PC-3 (cell line): ENCODE measurements at regions not wholly inside any gene's neighbourhood (a gene's known extent, or its start where the extent isn't known, plus 50 kb on each side); places are given as distances from the start of the nearest gene placed in this dataset.

Experiments
- ATAC-seq: fragments of 200-7000 bp; cut with Tn5 transposase; 2 replicates; pipeline ENCODE4 v1.9.1; 2020; ENCODE audit warnings: mild to moderate bottlenecking, moderate library complexity
- BruUV-seq: library from RNA; stranded (reverse); fragments of 400-500 nt; replicated peaks from 2 replicates; lab custom pipeline; 2021; lab: Mats Ljungman, UMichigan
- CTCF ChIA-PET: fragments of 300-600 bp; sonication (Branson Sonifier 250); formaldehyde crosslinking; loops from one replicate; lab custom pipeline; 2022; ENCODE audit warnings: antibody characterized with exemption; lab: Charles Lee
- POLR2A ChIA-PET: fragments of 300-600 bp; sonication (Branson Sonifier 250); formaldehyde crosslinking; loops from one replicate; lab custom pipeline; 2022; ENCODE audit warnings: antibody characterized with exemption; ENCODE audit not compliant: unreplicated experiment; lab: Charles Lee
- DNase-seq: peaks from one replicate; pipeline ENCODE4 v3.0.0-alpha.2; 2015
- H2AFZ ChIP-seq: fragments of 300-600 bp; sonication (generic); 2 replicates; pipeline ENCODE4 v1.6.0; 2016; ENCODE audit warnings: antibody characterized with exemption, low read length
- H3F3A ChIP-seq: fragments of 300-600 bp; sonication (generic); one replicate; pipeline ENCODE4 v1.6.0; 2017; ENCODE audit warnings: antibody characterized with exemption, low read length, control low read depth, mild to moderate bottlenecking; ENCODE audit not compliant: unreplicated experiment
- H3K27ac ChIP-seq: fragments of 300-600 bp; sonication (generic); 2 replicates; pipeline ENCODE4 v1.5.1; 2016; ENCODE audit warnings: mild to moderate bottlenecking, low read length
- H3K27me3 ChIP-seq: fragments of 300-600 bp; sonication (generic); 2 replicates; pipeline ENCODE4 v1.6.1; 2016; ENCODE audit warnings: low read length, mixed read lengths
- H3K36me3 ChIP-seq: fragments of 300-600 bp; sonication (generic); 2 replicates; pipeline ENCODE4 v1.6.1; 2016; ENCODE audit warnings: low read depth, mixed run types, low read length, mixed read lengths
- H3K4me1 ChIP-seq: fragments of 300-600 bp; sonication (generic); 2 replicates; pipeline ENCODE4 v1.5.1; 2016; ENCODE audit warnings: low read length; ENCODE audit not compliant: insufficient read depth
- H3K4me2 ChIP-seq: fragments of 300-600 bp; sonication (generic); 2 replicates; pipeline ENCODE4 v1.6.0; 2016; ENCODE audit warnings: low read length
- H3K4me3 ChIP-seq: fragments of 300-600 bp; sonication (generic); 2 replicates; pipeline ENCODE4 v1.5.1; 2016; ENCODE audit warnings: mild to moderate bottlenecking, low read length, mixed read lengths
- H3K79me2 ChIP-seq: fragments of 300-600 bp; sonication (generic); 2 replicates; pipeline ENCODE4 v1.6.1; 2017; ENCODE audit warnings: low read length, mixed read lengths
- H3K9ac ChIP-seq: fragments of 300-600 bp; sonication (generic); 2 replicates; pipeline ENCODE4 v1.6.0; 2016; ENCODE audit warnings: mild to moderate bottlenecking, low read length
- H3K9me2 ChIP-seq: fragments of 300-600 bp; sonication (generic); replicated peaks from 2 replicates; pipeline ENCODE4 v1.6.1; 2016; ENCODE audit warnings: mixed run types, low read length, mixed read lengths
- H3K9me3 ChIP-seq: fragments of 300-600 bp; sonication (generic); 2 replicates; pipeline ENCODE4 v1.6.1; 2016; ENCODE audit warnings: low read length, mixed read lengths
- H4K20me1 ChIP-seq: fragments of 300-600 bp; sonication (generic); 2 replicates; pipeline ENCODE4 v1.6.1; 2016; ENCODE audit warnings: low read length, mixed read lengths
- CTCF ChIP-seq: fragments of 300-600 bp; sonication (generic); conservative IDR thresholded peaks from 2 replicates; pipeline ENCODE4 v1.5.1; 2017; ENCODE audit warnings: antibody characterized with exemption, low read depth, mild to moderate bottlenecking, low read length
- EZH2 ChIP-seq: fragments of 300-600 bp; sonication (generic); IDR thresholded peaks from one replicate; pipeline ENCODE4 v1.6.1; 2017; ENCODE audit warnings: antibody characterized with exemption, mild to moderate bottlenecking, low read length; ENCODE audit not compliant: unreplicated experiment
- EZH2phosphoT487 ChIP-seq: fragments of 300-600 bp; sonication (generic); IDR thresholded peaks from 2 replicates; pipeline ENCODE4 v1.6.1; 2018; ENCODE audit warnings: mild to moderate bottlenecking, antibody characterized with exemption, low read length, borderline replicate concordance
- intact Hi-C: fragments of 100-400 bp; cut with micrococcal nuclease; formaldehyde crosslinking; loops from 2 replicates; pipeline ENCODE4 v1.9.0; 2023

GRCh38 chr15:38898236-38898635 is 333.6 kb upstream of the RASGRP1 start:
- Histone ChIP-seq H3K9me3 (no peaks in the 10 kb centered on the region), H3K4me1 (peaks cover 27% of the 10 kb centered on the region), H3K36me3 (no peaks in the 10 kb centered on the region), H3K79me2 (no peaks in the 10 kb centered on the region), H2AFZ (no peak overlapping the region), H3K9me2 (no peaks in the 10 kb centered on the region), H3K9ac (no peak overlapping the region), H3F3A (peaks cover 3% of the 10 kb centered on the region), H3K4me2 (no peak overlapping the region), H3K27ac (no peak overlapping the region), H3K4me3 (no peak overlapping the region), H4K20me1 (no peaks in the 10 kb centered on the region), H3K27me3 (no peaks in the 10 kb centered on the region)
- ATAC-seq (no peak), DNase-seq (no peak)
- intact Hi-C loops = no loop called here
- POLR2A ChIA-PET = no interaction called here
- CTCF ChIA-PET = no interaction called here
- no TSS peak for BruUV-seq
- no peak for TF ChIP-seq EZH2
- TF ChIP-seq CTCF = no peak
- no peak for TF ChIP-seq EZH2phosphoT487

GRCh38 chr15:38899300-38899699 is 334.7 kb upstream of the RASGRP1 start:
- H3K4me2 ChIP-seq = no peak overlapping the region
- peak; percentile 32 for DNase-seq
- intact Hi-C loops = no loop called here
- H3K27me3 ChIP-seq = no peaks in the 10 kb centered on the region
- no TSS peak for BruUV-seq
- no peak overlapping the region for H3K4me3 ChIP-seq
- H4K20me1 ChIP-seq = no peaks in the 10 kb centered on the region
- TF ChIP-seq EZH2 (no peak), EZH2phosphoT487 (no peak), CTCF (no peak)
- peaks cover 19% of the 10 kb centered on the region for H3K4me1 ChIP-seq
- H3K36me3 ChIP-seq = no peaks in the 10 kb centered on the region
- no peak overlapping the region for H3K27ac ChIP-seq
- POLR2A ChIA-PET = no interaction called here
- H3K9me3 ChIP-seq = no peaks in the 10 kb centered on the region
- CTCF ChIA-PET = no interaction called here
- ATAC-seq = no peak
- no peak overlapping the region for H2AFZ ChIP-seq
- no peaks in the 10 kb centered on the region for H3K9me2 ChIP-seq
- H3F3A ChIP-seq = no peaks in the 10 kb centered on the region
- H3K79me2 ChIP-seq = no peaks in the 10 kb centered on the region
- no peak overlapping the region for H3K9ac ChIP-seq

- CTCF ChIA-PET = no interaction called here
- H2AFZ ChIP-seq = no peak overlapping the region
- no peak overlapping the region for H3K27ac ChIP-seq
Observed at GRCh38 chr15:38904298-38904697, 339.7 kb upstream of the RASGRP1 start.

More at GRCh38 chr15:38904298-38904697, 339.7 kb upstream of the RASGRP1 start:
- Histone ChIP-seq H3K4me3 (no peak overlapping the region), H3F3A (no peaks in the 10 kb centered on the region), H3K9me3 (no peaks in the 10 kb centered on the region), H4K20me1 (no peaks in the 10 kb centered on the region), H3K4me1 (no peaks in the 10 kb centered on the region), H3K27me3 (no peaks in the 10 kb centered on the region), H3K36me3 (no peaks in the 10 kb centered on the region), H3K9ac (no peak overlapping the region), H3K79me2 (no peaks in the 10 kb centered on the region), H3K9me2 (no peaks in the 10 kb centered on the region), H3K4me2 (no peak overlapping the region)
- no TSS peak for BruUV-seq
- POLR2A ChIA-PET = no interaction called here
- no peak for DNase-seq
- TF ChIP-seq EZH2 (no peak), EZH2phosphoT487 (no peak), CTCF (no peak)
- intact Hi-C loops = no loop called here
- no peak for ATAC-seq
